Nephron progenitor cell (in vitro differentiated cells): ENCODE measurements at regions not wholly inside any gene's neighbourhood (a gene's known extent, or its start where the extent isn't known, plus 50 kb on each side); places are given as distances from the start of the nearest gene placed in this dataset.

Source experiments
- DNase-seq: peaks from one replicate; pipeline ENCODE4 v3.0.0; 2021
- H3K27ac Mint-ChIP-seq: 2 replicates; pipeline ENCODE4 v1.8.0; 2021; ENCODE audit warnings: mild to moderate bottlenecking, moderate library complexity, mixed read lengths
- H3K27me3 Mint-ChIP-seq: 2 replicates; pipeline ENCODE4 v1.8.0; 2021; ENCODE audit warnings: mild to moderate bottlenecking, low read depth, mixed read lengths; ENCODE audit not compliant: poor library complexity
- H3K36me3 Mint-ChIP-seq: 2 replicates; pipeline ENCODE4 v1.8.0; 2021; ENCODE audit warnings: low read depth, mixed read lengths
- H3K4me1 Mint-ChIP-seq: 2 replicates; pipeline ENCODE4 v1.8.0; 2021; ENCODE audit warnings: mixed read lengths
- H3K4me3 Mint-ChIP-seq: 2 replicates; pipeline ENCODE4 v1.8.0; 2021; ENCODE audit warnings: mild to moderate bottlenecking, moderate library complexity, mixed read lengths
- H3K9me3 Mint-ChIP-seq: 2 replicates; pipeline ENCODE4 v1.8.0; 2021; ENCODE audit warnings: mild to moderate bottlenecking, moderate library complexity, mixed read lengths
- CTCF ChIP-seq: fragments of 200-600 bp; sonication (generic); IDR thresholded peaks from 2 replicates; pipeline ENCODE4 v1.5.0; 2021; ENCODE audit warnings: antibody characterized with exemption

- H3K36me3 Mint-ChIP-seq, result no peaks in the 10 kb centered on the region
- H3K27ac Mint-ChIP-seq, result no peak overlapping the region
Measured at GRCh38 chrX:123013141-123013540, 170.9 kb upstream of the GRIA3 start.

GRCh38 chrX:123036401-123036800 lies 147.7 kb upstream of the GRIA3 start:
- H3K27me3 Mint-ChIP-seq, result peaks cover 2% of the 10 kb centered on the region
- no peaks in the 10 kb centered on the region for H3K36me3 Mint-ChIP-seq
- H3K9me3 Mint-ChIP-seq, result peaks cover 12% of the 10 kb centered on the region
- no peak for TF ChIP-seq CTCF
- H3K4me3 Mint-ChIP-seq, result no peak overlapping the region
- H3K4me1 Mint-ChIP-seq, result peaks cover 5% of the 10 kb centered on the region
- no peak overlapping the region for H3K27ac Mint-ChIP-seq
- no peak for DNase-seq

More at GRCh38 chrX:123013141-123013540, 170.9 kb upstream of the GRIA3 start:
- TF ChIP-seq CTCF, result no peak
- Mint-ChIP-seq H3K4me1 (no peaks in the 10 kb centered on the region), H3K27me3 (no peaks in the 10 kb centered on the region), H3K4me3 (no peak overlapping the region), H3K9me3 (peaks cover 48% of the 10 kb centered on the region)
- no peak for DNase-seq

GRCh38 chrX:123049071-123049625 lies 134.9 kb upstream of the GRIA3 start:
- H3K9me3 Mint-ChIP-seq, result peaks cover 37% of the 10 kb centered on the region
- H3K4me1 Mint-ChIP-seq, result no peaks in the 10 kb centered on the region
- H3K4me3 Mint-ChIP-seq, result no peak overlapping the region
- H3K27me3 Mint-ChIP-seq, result no peaks in the 10 kb centered on the region
- no peaks in the 10 kb centered on the region for H3K36me3 Mint-ChIP-seq
- no peak for DNase-seq
- H3K27ac Mint-ChIP-seq, result no peak overlapping the region
- no peak for TF ChIP-seq CTCF

GRCh38 chrX:123060986-123061385 lies 123.1 kb upstream of the GRIA3 start:
- Mint-ChIP-seq H3K4me1 (no peaks in the 10 kb centered on the region), H3K27ac (no peak overlapping the region), H3K27me3 (no peaks in the 10 kb centered on the region), H3K4me3 (no peak overlapping the region), H3K36me3 (no peaks in the 10 kb centered on the region), H3K9me3 (peaks cover 14% of the 10 kb centered on the region)
- TF ChIP-seq CTCF, result no peak
- DNase-seq, result no peak

- Mint-ChIP-seq H3K27ac (no peak overlapping the region), H3K9me3 (peaks cover 32% of the 10 kb centered on the region), H3K36me3 (no peaks in the 10 kb centered on the region), H3K27me3 (no peaks in the 10 kb centered on the region), H3K4me3 (no peak overlapping the region), H3K4me1 (no peaks in the 10 kb centered on the region)
- DNase-seq, result no peak
- no peak for TF ChIP-seq CTCF
Measured at GRCh38 chrX:123064053-123064452, 120.0 kb upstream of the GRIA3 start.

GRCh38 chrX:123072686-123073385 lies 111.2 kb upstream of the GRIA3 start:
- H3K27me3 Mint-ChIP-seq, result no peaks in the 10 kb centered on the region
- no peaks in the 10 kb centered on the region for H3K36me3 Mint-ChIP-seq
- DNase-seq, result no peak
- peaks cover 12% of the 10 kb centered on the region for H3K4me1 Mint-ChIP-seq
- TF ChIP-seq CTCF, result no peak
- no peak overlapping the region for H3K4me3 Mint-ChIP-seq
- H3K27ac Mint-ChIP-seq, result no peak overlapping the region
- peaks cover 17% of the 10 kb centered on the region for H3K9me3 Mint-ChIP-seq
